ENCODE measurements at regions not wholly inside any gene's neighbourhood (a gene's known extent, or its start where the extent isn't known, plus 50 kb on each side); places are given as distances from the start of the nearest gene placed in this dataset.

DNA sequence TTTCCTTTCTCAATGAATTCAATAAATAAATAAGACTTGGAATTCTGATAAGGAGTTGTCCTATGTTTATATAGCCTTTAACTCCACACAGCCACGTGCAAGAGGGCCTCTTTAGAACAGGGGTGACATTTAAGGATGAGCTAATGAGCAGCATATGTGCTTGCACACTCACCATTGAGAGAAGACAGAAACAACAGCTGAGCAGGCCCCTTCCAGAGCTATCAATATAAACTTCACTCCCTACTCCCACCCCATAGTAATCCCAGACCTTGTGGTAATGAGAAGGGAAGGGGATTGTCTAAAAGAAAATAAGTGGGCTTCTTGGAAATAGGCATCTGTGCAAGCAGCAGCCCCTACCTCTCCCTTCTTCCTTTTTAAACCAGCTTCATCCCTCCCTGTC is 176.0 kb downstream of the SEC16B start:
- Mint-ChIP-seq H3K4me1 (peaks cover 17% of the 10 kb centered on the region), H3K36me3 (no peaks in the 10 kb centered on the region), H3K4me3 (no peak overlapping the region), H3K27me3 (ENCODE audit: insufficient read depth, low read depth) (no peaks in the 10 kb centered on the region), H3K9me3 (no peaks in the 10 kb centered on the region), H3K27ac (no peak overlapping the region)
- Histone ChIP-seq H3K4me3 (no peak overlapping the region), H4K20me1 (ENCODE audit: low read depth) (no peaks in the 10 kb centered on the region), H3K4me1 (peaks cover 37% of the 10 kb centered on the region), H3K36me3 (no peaks in the 10 kb centered on the region), H3F3A (ENCODE audit: low read depth) (peaks cover 14% of the 10 kb centered on the region), H3K27ac (peak overlapping the region; percentile 79), H3K9me3 (ENCODE audit: low read depth) (no peaks in the 10 kb centered on the region), H2AFZ (replicated peaks) (no peak overlapping the region), H3K4me2 (peak overlapping the region; percentile 44), H3K27me3 (no peaks in the 10 kb centered on the region), H3K9ac (no peak overlapping the region), H3K79me2 (ENCODE audit: low read depth) (no peaks in the 10 kb centered on the region)
- TF ChIP-seq EZH2phosphoT487 (IDR thresholded peaks at IDR 0.05) (no peak), EZH2 (IDR thresholded peaks at IDR 0.05) (no peak)
- TF ChIP-seq, protein P1, sequence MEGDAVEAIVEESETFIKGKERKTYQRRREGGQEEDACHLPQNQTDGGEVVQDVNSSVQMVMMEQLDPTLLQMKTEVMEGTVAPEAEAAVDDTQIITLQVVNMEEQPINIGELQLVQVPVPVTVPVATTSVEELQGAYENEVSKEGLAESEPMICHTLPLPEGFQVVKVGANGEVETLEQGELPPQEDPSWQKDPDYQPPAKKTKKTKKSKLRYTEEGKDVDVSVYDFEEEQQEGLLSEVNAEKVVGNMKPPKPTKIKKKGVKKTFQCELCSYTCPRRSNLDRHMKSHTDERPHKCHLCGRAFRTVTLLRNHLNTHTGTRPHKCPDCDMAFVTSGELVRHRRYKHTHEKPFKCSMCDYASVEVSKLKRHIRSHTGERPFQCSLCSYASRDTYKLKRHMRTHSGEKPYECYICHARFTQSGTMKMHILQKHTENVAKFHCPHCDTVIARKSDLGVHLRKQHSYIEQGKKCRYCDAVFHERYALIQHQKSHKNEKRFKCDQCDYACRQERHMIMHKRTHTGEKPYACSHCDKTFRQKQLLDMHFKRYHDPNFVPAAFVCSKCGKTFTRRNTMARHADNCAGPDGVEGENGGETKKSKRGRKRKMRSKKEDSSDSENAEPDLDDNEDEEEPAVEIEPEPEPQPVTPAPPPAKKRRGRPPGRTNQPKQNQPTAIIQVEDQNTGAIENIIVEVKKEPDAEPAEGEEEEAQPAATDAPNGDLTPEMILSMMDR (IDR thresholded peaks at IDR 0.05) = no peak
- no peak for DNase-seq (ENCODE audit: low spot score)

- no peak overlapping the region for H3K4me3 ChIP-seq
- Mint-ChIP-seq H3K9me3 (no peaks in the 10 kb centered on the region), H3K4me3 (no peak overlapping the region), H3K36me3 (no peaks in the 10 kb centered on the region), H3K27me3 (ENCODE audit: insufficient read depth, low read depth) (no peaks in the 10 kb centered on the region), H3K27ac (no peak overlapping the region), H3K4me1 (peaks cover 17% of the 10 kb centered on the region)
- H3K4me2 ChIP-seq = no peak overlapping the region
- H3K79me2 ChIP-seq (ENCODE audit: low read depth) = no peaks in the 10 kb centered on the region
- H3K4me1 ChIP-seq = peaks cover 31% of the 10 kb centered on the region
- H3F3A ChIP-seq (ENCODE audit: low read depth) = peaks cover 14% of the 10 kb centered on the region
- no peak for DNase-seq (ENCODE audit: low spot score)
- H3K9me3 ChIP-seq (ENCODE audit: low read depth) = no peaks in the 10 kb centered on the region
- H3K27ac ChIP-seq = no peak overlapping the region
- no peak overlapping the region for H2AFZ ChIP-seq (replicated peaks)
- TF ChIP-seq, protein P1 (IDR thresholded peaks at IDR 0.05) = no peak
- no peaks in the 10 kb centered on the region for H3K27me3 ChIP-seq
- H3K36me3 ChIP-seq = no peaks in the 10 kb centered on the region
- H4K20me1 ChIP-seq (ENCODE audit: low read depth) = no peaks in the 10 kb centered on the region
- H3K9ac ChIP-seq = no peak overlapping the region
Measured at GRCh38 chr1:177790566-177790965, 179.3 kb downstream of the SEC16B start.

GRCh38 chr1:177789956-177790355 is 179.9 kb downstream of the SEC16B start:
- Histone ChIP-seq H3K36me3 (no peaks in the 10 kb centered on the region), H3K4me2 (no peak overlapping the region), H3F3A (ENCODE audit: low read depth) (peaks cover 19% of the 10 kb centered on the region), H3K4me3 (no peak overlapping the region), H3K9me3 (ENCODE audit: low read depth) (no peaks in the 10 kb centered on the region), H4K20me1 (ENCODE audit: low read depth) (no peaks in the 10 kb centered on the region), H2AFZ (replicated peaks) (no peak overlapping the region), H3K9ac (no peak overlapping the region), H3K27ac (no peak overlapping the region), H3K4me1 (peaks cover 33% of the 10 kb centered on the region), H3K79me2 (ENCODE audit: low read depth) (no peaks in the 10 kb centered on the region), H3K27me3 (no peaks in the 10 kb centered on the region)
- Mint-ChIP-seq H3K4me1 (peaks cover 21% of the 10 kb centered on the region), H3K36me3 (no peaks in the 10 kb centered on the region), H3K27me3 (ENCODE audit: insufficient read depth, low read depth) (peaks cover 4% of the 10 kb centered on the region), H3K9me3 (no peaks in the 10 kb centered on the region), H3K27ac (no peak overlapping the region), H3K4me3 (no peak overlapping the region)
- TF ChIP-seq EZH2 (IDR thresholded peaks at IDR 0.05) (no peak), EZH2phosphoT487 (IDR thresholded peaks at IDR 0.05) (no peak)
- TF ChIP-seq, protein P1 (IDR thresholded peaks at IDR 0.05) = no peak
- no peak for DNase-seq (ENCODE audit: low spot score)
